ENCODE measurements at regions not wholly inside any gene's neighbourhood (a gene's known extent, or its start where the extent isn't known, plus 50 kb on each side); places are given as distances from the start of the nearest gene placed in this dataset.

DNA sequence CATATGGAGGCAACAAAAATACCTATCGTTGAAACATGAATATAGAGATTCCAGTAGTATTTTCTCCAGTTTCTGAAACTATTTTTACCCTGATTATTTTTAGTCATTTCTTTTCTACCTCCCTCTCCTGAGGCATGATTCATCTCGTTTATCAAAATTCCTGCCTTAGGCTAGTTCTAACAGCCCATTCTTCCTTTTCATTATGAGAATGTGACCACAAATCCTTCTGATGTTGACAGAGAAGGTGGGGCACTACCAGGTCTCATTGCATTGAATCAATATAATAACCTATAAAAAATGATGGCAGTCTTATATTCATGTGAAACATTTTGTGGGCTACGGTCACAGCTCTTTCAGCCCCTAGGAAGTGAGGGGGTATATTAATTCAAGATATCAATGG is 406.5 kb upstream of the UBE2E3 start:
- H3F3A ChIP-seq (ENCODE audit: insufficient read depth), result peaks cover 21% of the 10 kb centered on the region
- no peak overlapping the region for H3K4me3 ChIP-seq
- H3K4me2 ChIP-seq (ENCODE audit: unreplicated experiment), result no peak overlapping the region
- no peaks in the 10 kb centered on the region for H3K9me2 ChIP-seq (ENCODE audit: insufficient read depth)
- peak; percentile 51 for DNase-seq
- no peak overlapping the region for H3K27ac ChIP-seq
- peaks cover 32% of the 10 kb centered on the region for H3K4me1 ChIP-seq (ENCODE audit: insufficient read depth)
- in situ Hi-C loops (cut with MboI), result no loop called here
- H2AFZ ChIP-seq, result no peak overlapping the region
- H3K9ac ChIP-seq, result no peak overlapping the region
- WGBS, 2 experiments (ENCODE audit: low coverage in 1 of 2, low lambda C conversion rate in 2 of 2, missing lambda C conversion rate in 2 of 2), result 57 to 61% methylated on average over 3 of the region's 3 CpGs
- H3K27me3 ChIP-seq (replicated peaks; ENCODE audit: insufficient read depth), result no peaks in the 10 kb centered on the region
- no peaks in the 10 kb centered on the region for H4K20me1 ChIP-seq (ENCODE audit: insufficient read depth)
- H3K36me3 ChIP-seq (ENCODE audit: low read depth), result no peaks in the 10 kb centered on the region
- no peaks in the 10 kb centered on the region for H3K79me2 ChIP-seq (ENCODE audit: insufficient read depth)
- TF ChIP-seq EZH2 (IDR thresholded peaks at IDR 0.05; ENCODE audit: insufficient read depth, poor library complexity, severe bottlenecking) (no peak), EZH2phosphoT487 (IDR thresholded peaks at IDR 0.05; ENCODE audit: insufficient read depth, low read depth) (no peak)
- H3K9me3 ChIP-seq (ENCODE audit: low read depth), result no peaks in the 10 kb centered on the region

DNA sequence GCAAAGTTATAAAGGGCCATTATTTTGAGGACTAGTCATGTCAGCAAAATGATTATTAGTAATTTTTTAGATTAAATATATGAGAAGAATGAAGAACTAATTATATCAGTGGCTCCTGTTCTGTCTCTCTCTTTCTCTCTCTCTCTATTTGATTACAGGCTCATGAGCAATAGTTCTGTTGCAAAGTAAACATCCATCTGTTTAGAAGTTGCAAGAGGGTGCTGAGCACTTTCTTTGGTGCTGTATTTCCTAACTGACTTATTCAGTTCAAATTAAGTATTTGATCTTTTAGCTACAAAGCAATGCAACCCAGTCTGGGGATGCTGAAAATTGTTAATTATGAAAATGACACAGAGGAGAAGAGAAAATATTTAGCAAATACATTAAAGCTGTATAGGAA is 408.1 kb upstream of the UBE2E3 start:
- Histone ChIP-seq H3K36me3 (ENCODE audit: low read depth) (no peaks in the 10 kb centered on the region), H3K9ac (no peak overlapping the region), H2AFZ (no peak overlapping the region), H3K27me3 (replicated peaks; ENCODE audit: insufficient read depth) (no peaks in the 10 kb centered on the region), H3K79me2 (ENCODE audit: insufficient read depth) (no peaks in the 10 kb centered on the region), H3K4me1 (ENCODE audit: insufficient read depth) (peaks cover 37% of the 10 kb centered on the region), H3K27ac (no peak overlapping the region), H3F3A (ENCODE audit: insufficient read depth) (peaks cover 21% of the 10 kb centered on the region), H3K4me2 (ENCODE audit: unreplicated experiment) (peak overlapping the region; percentile 43), H4K20me1 (ENCODE audit: insufficient read depth) (no peaks in the 10 kb centered on the region), H3K9me3 (ENCODE audit: low read depth) (no peaks in the 10 kb centered on the region), H3K4me3 (no peak overlapping the region), H3K9me2 (ENCODE audit: insufficient read depth) (no peaks in the 10 kb centered on the region)
- in situ Hi-C loops (cut with MboI), result no loop called here
- peak; percentile 34 for DNase-seq
- TF ChIP-seq EZH2 (IDR thresholded peaks at IDR 0.05; ENCODE audit: insufficient read depth, poor library complexity, severe bottlenecking) (no peak), EZH2phosphoT487 (IDR thresholded peaks at IDR 0.05; ENCODE audit: insufficient read depth, low read depth) (no peak)

DNA sequence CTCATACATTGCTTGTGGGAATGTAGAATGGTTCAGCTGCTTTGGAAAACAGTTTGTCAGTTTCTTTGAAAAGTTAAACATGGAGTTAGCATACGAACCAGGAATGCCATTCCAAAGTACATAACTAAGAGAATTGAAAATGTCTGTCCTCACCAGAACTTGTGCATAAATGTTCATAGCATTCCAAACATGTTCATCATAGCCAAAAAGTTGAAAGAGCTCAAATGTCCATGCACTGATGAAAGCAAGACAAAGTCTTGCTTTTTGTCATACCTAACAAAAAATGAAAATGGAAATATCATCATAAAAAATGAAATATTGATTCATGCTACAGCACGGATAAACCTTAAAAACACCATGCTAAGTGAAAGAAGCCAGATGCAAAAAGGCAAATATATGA is 408.8 kb upstream of the UBE2E3 start:
- 5 to 13% methylated on average over 2 of the region's 2 CpGs for whole genome bisulfite sequencing, 2 experiments (ENCODE audit: low coverage in 1 of 2, low lambda C conversion rate in 2 of 2, missing lambda C conversion rate in 2 of 2)
- peak; percentile 62 for DNase-seq
- TF ChIP-seq EZH2 (IDR thresholded peaks at IDR 0.05; ENCODE audit: insufficient read depth, poor library complexity, severe bottlenecking) (no peak), EZH2phosphoT487 (IDR thresholded peaks at IDR 0.05; ENCODE audit: insufficient read depth, low read depth) (no peak)
- Histone ChIP-seq H3K27me3 (replicated peaks; ENCODE audit: insufficient read depth) (no peaks in the 10 kb centered on the region), H4K20me1 (ENCODE audit: insufficient read depth) (no peaks in the 10 kb centered on the region), H3K9me2 (ENCODE audit: insufficient read depth) (no peaks in the 10 kb centered on the region), H3K79me2 (ENCODE audit: insufficient read depth) (no peaks in the 10 kb centered on the region), H3K4me3 (peak overlapping the region; percentile 9; the same call in 1 of the 2 replicates), H2AFZ (peak overlapping the region; percentile 51), H3K9ac (no peak overlapping the region), H3K27ac (peak overlapping the region; percentile 51), H3K4me1 (ENCODE audit: insufficient read depth) (peaks cover 39% of the 10 kb centered on the region), H3F3A (ENCODE audit: insufficient read depth) (peaks cover 21% of the 10 kb centered on the region), H3K36me3 (ENCODE audit: low read depth) (no peaks in the 10 kb centered on the region), H3K9me3 (ENCODE audit: low read depth) (no peaks in the 10 kb centered on the region), H3K4me2 (ENCODE audit: unreplicated experiment) (peak overlapping the region; percentile 43)
- in situ Hi-C loops (cut with MboI), result no loop called here

DNA sequence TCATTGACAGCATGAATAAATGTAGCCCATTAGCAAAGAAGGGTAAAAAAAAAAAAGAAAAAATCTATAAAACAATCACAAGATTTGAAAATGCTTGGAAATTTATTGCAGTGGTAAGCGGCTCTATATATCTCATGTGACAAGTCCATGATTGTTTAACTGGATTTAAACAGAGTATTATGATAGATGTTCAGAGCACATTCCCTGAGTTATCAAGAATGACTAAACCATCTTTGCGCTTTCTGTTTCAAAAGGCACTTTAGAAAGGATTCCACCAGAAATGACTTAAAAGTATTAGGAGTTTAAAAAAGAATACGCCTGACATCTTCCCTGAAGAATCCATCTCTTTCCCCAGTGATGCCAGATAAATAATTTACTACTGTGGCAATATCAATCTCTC is 409.5 kb upstream of the UBE2E3 start:
- Histone ChIP-seq H3K27me3 (replicated peaks; ENCODE audit: insufficient read depth) (no peaks in the 10 kb centered on the region), H2AFZ (no peak overlapping the region), H3K4me2 (ENCODE audit: unreplicated experiment) (peak overlapping the region; percentile 43), H3K9ac (no peak overlapping the region), H4K20me1 (ENCODE audit: insufficient read depth) (no peaks in the 10 kb centered on the region), H3K27ac (peak overlapping the region; percentile 51), H3K79me2 (ENCODE audit: insufficient read depth) (no peaks in the 10 kb centered on the region), H3K36me3 (ENCODE audit: low read depth) (no peaks in the 10 kb centered on the region), H3K9me2 (ENCODE audit: insufficient read depth) (no peaks in the 10 kb centered on the region), H3K9me3 (ENCODE audit: low read depth) (no peaks in the 10 kb centered on the region), H3K4me1 (ENCODE audit: insufficient read depth) (peaks cover 39% of the 10 kb centered on the region), H3K4me3 (0 out of 2 replicates have a peak overlapping the region, but pooled peaks have one; percentile 9), H3F3A (ENCODE audit: insufficient read depth) (peaks cover 21% of the 10 kb centered on the region)
- 95 to 97% methylated on average over 3 of the region's 3 CpGs for WGBS, 2 experiments (ENCODE audit: low coverage in 1 of 2, low lambda C conversion rate in 2 of 2, missing lambda C conversion rate in 2 of 2)
- no peak for DNase-seq
- in situ Hi-C loops (cut with MboI), result no loop called here
- TF ChIP-seq EZH2phosphoT487 (IDR thresholded peaks at IDR 0.05; ENCODE audit: insufficient read depth, low read depth), result no peak
- no peak for TF ChIP-seq EZH2 (IDR thresholded peaks at IDR 0.05; ENCODE audit: insufficient read depth, poor library complexity, severe bottlenecking)

DNA sequence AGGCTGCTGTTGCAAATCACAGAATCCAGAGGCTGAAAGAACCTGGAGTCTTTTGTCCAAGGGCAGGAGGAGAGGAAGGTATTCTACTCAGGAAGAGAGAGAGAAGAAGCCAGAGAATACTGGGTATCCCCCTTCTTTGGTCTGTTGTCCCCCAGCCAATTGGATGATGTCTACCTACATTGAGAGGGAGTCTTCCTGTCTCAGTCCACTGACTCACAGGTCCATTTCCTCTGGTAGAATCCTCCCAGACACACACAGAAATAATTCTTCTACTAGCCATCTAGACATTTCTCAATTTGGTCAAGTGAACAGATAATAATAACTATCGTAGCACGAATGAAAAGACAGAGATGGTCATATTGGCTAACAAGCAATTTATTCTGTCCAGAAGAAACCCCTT is 416.4 kb upstream of the UBE2E3 start:
- Histone ChIP-seq H3K9ac (no peak overlapping the region), H3K27ac (no peak overlapping the region), H4K20me1 (ENCODE audit: insufficient read depth) (no peaks in the 10 kb centered on the region), H3K4me2 (ENCODE audit: unreplicated experiment) (no peak overlapping the region), H3K9me3 (ENCODE audit: low read depth) (no peaks in the 10 kb centered on the region), H3K4me1 (ENCODE audit: insufficient read depth) (peaks cover 7% of the 10 kb centered on the region; the same call in 1 of the 2 replicates), H3K4me3 (no peak overlapping the region), H3K9me2 (ENCODE audit: insufficient read depth) (no peaks in the 10 kb centered on the region), H3K27me3 (replicated peaks; ENCODE audit: insufficient read depth) (no peaks in the 10 kb centered on the region), H3F3A (ENCODE audit: insufficient read depth) (no peaks in the 10 kb centered on the region), H2AFZ (peak overlapping the region; percentile 33; the same call in 1 of the 2 replicates), H3K36me3 (ENCODE audit: low read depth) (no peaks in the 10 kb centered on the region), H3K79me2 (ENCODE audit: insufficient read depth) (no peaks in the 10 kb centered on the region)
- in situ Hi-C loops (cut with MboI), result no loop called here
- WGBS, 2 experiments (ENCODE audit: low coverage in 1 of 2, low lambda C conversion rate in 2 of 2, missing lambda C conversion rate in 2 of 2), result 97 to 100% methylated on average over 2 of the region's 2 CpGs
- no peak for DNase-seq
- TF ChIP-seq EZH2phosphoT487 (IDR thresholded peaks at IDR 0.05; ENCODE audit: insufficient read depth, low read depth) (no peak), EZH2 (IDR thresholded peaks at IDR 0.05; ENCODE audit: insufficient read depth, poor library complexity, severe bottlenecking) (no peak)
